AG08396 (cell line): ENCODE measurements at regions not wholly inside any gene's neighbourhood (a gene's known extent, or its start where the extent isn't known, plus 50 kb on each side); places are given as distances from the start of the nearest gene placed in this dataset.

ENCODE experiments used
- DNase-seq: peaks from one replicate; pipeline ENCODE4 v3.0.0; 2012; ENCODE audit warnings: low spot score, mixed read lengths

GRCh38 chrX:39856472-39857121 lies 241.2 kb downstream of the BCOR start:
- no peak for DNase-seq

- no peak for DNase-seq
Measured at GRCh38 chrX:39857780-39858179, 240.0 kb downstream of the BCOR start.

DNA sequence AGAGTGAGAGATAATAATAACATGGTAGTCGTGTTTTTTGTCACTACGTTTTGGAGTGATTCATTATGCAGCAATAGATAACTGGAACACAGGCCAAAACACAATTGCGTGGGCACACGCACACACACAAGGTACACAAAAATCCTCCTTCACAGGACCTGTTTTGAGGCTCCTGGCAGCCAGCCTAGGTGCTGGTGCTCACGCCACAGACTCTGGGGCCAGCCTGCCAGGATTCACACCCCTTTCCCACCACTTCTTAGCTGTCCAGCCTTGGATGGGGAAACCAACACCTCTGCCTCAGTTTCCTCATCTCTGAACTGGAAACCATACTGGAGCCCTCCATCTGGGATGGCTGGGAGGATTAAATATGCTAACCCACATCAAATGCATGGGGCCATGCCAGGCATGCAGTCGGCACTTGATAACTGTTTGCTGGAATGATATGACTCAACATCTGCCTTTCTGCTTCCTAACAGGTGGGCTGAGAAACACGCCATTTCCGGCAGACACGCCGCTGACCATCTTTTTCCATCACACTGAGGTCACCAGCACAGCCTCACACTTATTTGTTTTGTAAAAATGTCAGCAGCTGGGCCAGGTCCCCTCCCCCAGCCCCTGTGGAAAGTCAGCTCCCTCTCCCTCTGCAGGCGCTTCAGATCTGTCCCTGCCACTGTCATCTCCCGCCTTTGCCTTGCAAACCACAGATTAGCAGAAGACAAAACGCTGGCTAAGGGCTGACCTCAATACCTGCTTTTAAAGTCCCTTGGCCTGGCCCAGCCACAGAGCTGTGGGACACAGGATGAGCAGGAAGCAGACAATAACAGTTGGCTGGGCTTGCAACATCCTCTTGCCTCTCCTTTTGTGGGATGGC lies 237.5 kb downstream of the BCOR start:
- peak; percentile 48 for DNase-seq

DNA sequence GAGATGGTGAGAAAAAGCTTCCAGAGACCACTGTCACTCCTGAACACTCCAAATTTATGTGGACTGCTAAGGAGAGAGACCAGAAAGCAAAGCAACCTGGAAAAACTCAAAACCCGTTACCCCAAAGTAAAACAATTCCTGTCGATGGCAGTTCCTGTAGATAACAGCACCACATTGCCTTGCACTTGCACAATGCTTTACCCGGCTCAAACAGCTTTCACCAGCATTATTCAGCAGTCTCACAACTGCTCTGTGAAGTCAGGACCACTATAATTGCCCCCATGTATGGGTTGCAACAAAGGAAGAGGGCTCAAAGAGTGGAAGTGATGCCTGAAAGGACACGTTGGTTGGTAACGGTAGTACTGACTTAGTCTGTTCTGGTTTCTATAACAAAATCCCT lies 234.8 kb downstream of the BCOR start:
- no peak for DNase-seq

- no peak for DNase-seq
Measured at GRCh38 chrX:39866229-39866628, 231.5 kb downstream of the BCOR start.

DNA sequence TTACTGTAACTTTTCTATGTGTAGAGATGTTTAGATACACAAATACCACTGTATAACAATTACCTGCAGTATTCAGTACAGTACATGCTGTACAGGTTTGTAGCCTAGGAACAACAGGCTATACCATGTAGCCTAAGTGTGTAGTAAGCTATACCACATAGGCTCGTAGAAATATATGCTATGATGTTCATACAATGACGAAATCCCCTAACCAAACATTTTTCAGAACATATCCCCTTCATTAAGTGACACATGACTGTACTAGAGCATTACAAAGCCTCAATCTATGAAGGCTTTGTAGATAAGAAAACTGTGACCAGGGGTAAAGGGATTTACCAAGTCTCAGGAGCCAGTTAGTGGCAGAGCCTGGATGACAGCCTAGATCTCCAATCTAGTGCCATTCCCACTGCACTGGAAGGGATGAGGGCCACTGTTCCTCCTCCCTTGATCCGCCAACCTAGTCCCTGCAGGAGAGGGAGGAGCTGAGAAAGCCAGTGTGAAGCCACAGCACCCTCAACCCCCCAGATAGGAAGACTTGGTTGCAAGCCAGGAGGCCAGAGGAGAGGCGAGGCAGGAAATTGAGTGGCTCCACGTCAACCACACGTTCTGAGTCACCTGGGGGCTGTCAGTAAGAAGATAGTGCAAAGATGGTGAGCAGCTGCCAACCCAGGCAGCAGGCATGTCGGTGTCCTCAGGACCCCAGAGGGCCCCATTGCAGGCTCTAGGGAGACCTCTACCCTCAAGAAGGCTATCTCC lies 227.7 kb downstream of the BCOR start:
- DNase-seq = no peak

GRCh38 chrX:39871648-39872047 lies 226.1 kb downstream of the BCOR start:
- no peak for DNase-seq

DNA sequence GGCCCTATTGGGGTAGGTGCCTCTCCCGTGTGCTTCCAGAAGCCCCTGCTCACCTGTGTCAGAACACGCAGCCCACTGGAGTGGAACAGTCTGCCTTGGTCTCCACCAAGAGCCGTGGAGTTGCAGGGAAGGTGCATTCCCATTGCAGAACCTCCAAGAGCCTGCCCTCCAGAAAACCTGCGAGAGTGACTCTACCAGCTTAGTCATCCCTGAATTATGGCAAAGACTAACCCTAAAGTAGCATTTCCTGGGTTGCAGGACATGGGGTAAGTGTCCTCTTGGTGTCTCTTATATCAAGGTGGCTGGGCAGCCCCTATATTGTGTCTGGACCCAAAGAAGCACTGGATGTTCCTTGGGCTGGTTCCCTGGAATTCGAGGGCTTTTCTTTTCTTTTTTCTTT lies 224.6 kb downstream of the BCOR start:
- no peak for DNase-seq

GRCh38 chrX:39874202-39874816 lies 223.4 kb downstream of the BCOR start:
- no peak for DNase-seq

DNA sequence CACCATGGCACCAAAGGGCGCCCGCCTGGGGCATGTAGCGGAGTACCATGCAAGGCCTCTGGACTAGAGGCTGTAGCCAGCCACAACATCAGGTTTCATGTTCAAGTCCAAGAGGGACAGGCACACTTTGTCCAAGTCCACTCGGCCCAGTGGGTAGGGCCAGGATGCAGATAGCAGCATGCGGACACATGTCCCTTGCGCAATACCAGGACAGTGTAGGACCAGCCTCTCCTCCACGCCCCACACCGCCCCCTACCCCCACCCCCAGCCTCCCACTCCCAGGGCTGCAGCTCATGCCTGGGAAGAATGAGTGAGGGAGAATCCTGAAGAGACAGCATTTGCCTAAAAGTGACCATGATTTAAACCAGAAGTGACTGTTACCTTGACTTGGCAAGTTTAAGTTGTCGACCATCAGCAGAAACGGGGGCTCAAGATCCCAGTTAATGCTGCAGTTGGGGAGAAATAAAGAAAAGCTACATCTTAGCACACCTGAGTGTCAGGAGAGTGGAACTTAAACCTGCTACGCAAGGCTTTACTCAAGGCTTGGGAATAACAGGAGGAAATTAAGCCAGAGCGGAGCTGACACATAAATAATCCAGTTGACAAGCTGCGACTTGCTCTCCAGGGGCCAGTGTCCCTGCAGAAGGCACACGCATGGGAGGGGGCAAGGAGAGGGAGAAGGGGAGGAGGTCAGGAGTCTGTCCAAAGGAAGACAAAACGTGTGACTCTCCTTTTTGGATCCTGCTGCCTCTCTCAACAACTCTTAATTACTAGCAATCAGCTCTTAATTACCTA lies 221.7 kb downstream of the BCOR start:
- no peak for DNase-seq

DNA sequence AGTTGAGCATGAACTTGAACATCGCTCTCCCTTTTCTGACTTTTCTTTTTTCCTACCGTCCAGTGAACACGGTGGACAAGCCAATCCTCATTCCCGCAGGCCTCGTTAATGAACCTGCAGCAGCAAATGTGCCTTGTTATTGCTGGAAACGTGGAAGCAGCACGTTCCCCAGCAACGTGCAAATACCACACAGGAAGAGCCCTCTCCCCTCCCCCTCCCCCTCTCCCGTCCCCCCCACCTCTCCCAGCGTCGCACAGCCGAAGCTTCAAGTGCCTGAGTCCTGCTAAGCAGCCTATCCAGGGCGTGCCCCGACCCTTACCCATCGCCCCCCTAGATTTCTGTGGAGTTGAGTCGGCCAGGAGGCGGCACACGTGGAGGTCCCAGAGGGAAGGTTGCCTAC lies 219.9 kb downstream of the BCOR start:
- DNase-seq = no peak

DNA sequence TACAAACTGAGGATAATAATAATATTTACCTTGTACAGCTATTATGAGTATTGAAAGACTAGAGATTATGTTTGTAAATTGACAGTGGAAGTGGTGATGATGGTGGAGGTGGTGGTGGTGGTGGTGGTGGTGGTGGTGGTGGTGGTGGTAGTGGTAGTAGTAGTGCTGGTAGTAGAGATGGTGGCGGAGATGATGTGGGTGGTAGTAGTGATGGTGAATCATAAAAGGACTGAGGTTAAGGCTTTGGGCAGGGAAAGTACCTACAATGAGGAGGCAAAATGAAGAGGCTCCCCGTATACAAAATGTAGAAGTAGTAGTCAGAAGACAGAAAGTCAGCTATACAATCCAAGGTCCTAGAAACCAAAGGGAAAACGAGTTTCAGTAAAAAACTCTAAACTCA lies 214.1 kb downstream of the BCOR start:
- DNase-seq = no peak

GRCh38 chrX:39886282-39886681 lies 211.5 kb downstream of the BCOR start:
- DNase-seq = no peak

GRCh38 chrX:39888730-39889129 lies 209.0 kb downstream of the BCOR start:
- DNase-seq = no peak

DNA sequence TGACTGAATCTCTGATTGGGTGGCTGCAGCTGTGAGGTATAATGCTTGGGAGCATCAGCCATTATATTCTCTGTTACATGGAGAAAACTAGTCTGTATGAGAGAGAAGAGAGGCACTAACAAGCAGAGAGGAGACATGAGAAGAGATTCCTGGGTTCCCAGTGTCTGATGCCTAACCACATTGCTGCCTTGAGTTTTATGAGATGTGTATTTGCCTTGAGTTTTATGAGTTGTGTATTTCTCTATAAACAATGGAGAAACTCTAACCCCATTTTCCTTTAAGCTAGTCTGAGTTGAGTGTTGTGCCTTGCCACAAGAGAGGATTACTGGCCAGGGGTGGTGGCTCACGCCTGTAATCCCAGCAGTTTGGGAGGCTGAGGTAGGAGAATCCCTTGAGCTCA lies 208.1 kb downstream of the BCOR start:
- no peak for DNase-seq

DNA sequence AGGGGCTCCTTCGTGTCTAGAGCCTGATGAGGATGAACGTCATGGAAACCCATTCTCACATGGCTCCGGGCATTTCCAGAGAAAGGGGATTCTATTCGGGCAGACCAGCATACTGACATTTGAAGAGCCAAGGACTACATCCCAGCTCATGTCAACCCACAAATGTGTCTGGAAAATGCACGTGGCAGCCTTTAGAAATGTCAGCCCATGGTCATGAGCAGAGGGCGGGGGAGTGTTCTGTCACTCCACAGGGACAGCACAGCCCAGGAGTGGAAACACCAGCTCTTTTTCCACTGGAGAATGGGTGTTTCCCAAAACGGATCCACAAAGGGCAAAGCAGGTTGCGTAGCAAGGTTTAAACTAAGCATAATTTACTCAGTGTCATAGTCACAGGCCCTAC lies 207.0 kb downstream of the BCOR start:
- no peak for DNase-seq

DNA sequence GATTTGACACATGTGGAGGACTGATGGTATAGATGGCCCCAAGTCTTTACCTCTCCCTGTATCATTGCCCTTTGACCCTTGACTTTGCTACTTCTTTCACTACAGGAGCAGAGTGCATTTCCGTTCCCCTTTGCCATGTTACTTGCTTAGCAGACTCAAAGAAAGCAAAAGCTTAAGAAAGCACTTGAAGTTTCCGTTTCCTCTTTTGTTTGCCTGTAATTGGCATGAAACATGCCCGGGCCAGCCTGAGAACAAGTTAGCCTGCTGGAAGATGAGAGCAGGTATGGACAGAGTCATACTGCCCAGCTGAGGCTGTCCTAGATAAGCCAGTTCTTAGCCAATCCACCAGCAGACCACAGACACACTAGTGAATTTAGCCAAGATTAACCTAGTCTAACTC lies 206.0 kb downstream of the BCOR start:
- DNase-seq = no peak

GRCh38 chrX:39893417-39894338 lies 204.1 kb downstream of the BCOR start:
- no peak for DNase-seq

DNA sequence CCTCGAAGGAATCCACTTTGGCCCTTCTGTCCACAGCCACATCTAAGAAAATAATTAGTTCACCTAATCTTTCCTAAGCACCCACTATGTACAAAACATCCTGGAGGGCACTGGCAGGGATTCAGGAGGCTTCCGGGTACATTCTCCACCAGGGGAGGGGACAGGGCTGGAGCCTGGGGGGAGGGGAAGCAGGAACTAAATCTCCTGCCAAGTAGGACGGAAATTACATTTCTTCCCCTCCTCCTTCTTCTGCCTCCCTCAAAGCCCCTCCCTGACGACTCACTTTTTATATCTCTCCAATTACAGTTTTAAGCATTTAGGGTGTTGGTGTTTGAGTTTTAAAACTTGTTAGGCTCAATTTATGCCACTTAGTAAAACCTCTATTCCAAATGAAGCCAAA lies 203.1 kb downstream of the BCOR start:
- DNase-seq = no peak
